Naive thymus-derived CD4-positive, alpha-beta T cell (primary cell): ENCODE measurements at regions not wholly inside any gene's neighbourhood (a gene's known extent, or its start where the extent isn't known, plus 50 kb on each side); places are given as distances from the start of the nearest gene placed in this dataset.

Experiments used
- ATAC-seq: fragments of 150-1000 bp; cut with Tn5 transposase; 2 replicates; pipeline ENCODE4 v1.10.0; 2021; ENCODE audit warnings: mild to moderate bottlenecking, moderate library complexity
- CTCF ChIA-PET: fragments of 350-600 bp; sonication (Branson Sonifier 250); formaldehyde crosslinking; loops from one replicate; lab custom pipeline; 2021; ENCODE audit warnings: antibody characterized with exemption; lab: Charles Lee
- POLR2A ChIA-PET: fragments of 350-600 bp; sonication (Branson Sonifier 250); formaldehyde crosslinking; loops from one replicate; lab custom pipeline; 2021; ENCODE audit warnings: antibody characterized with exemption, inconsistent platforms; lab: Charles Lee
- DNase-seq, 9 donors: peaks; one replicate each; pipeline versions ENCODE4 v3.0.0 to v3.0.0-alpha.2; 2020 to 2022; ENCODE audit warnings: mixed read lengths in 1 of 9
- H3K27ac ChIP-seq: one replicate; pipeline ENCODE4 v1.7.0; 2013; ENCODE audit warnings: mild to moderate bottlenecking, low read depth, low read length, moderate library complexity
- H3K27me3 ChIP-seq, 2 donors: one replicate each; pipeline ENCODE4 v1.7.0; 2013; ENCODE audit warnings: low read length in 2 of 2, mild to moderate bottlenecking in 2 of 2, moderate library complexity in 2 of 2; ENCODE audit not compliant: control insufficient read depth in 2 of 2, insufficient read depth in 2 of 2
- H3K36me3 ChIP-seq, 3 experiments: 1 replicate in 2 of 3; 2 replicates in 1 of 3; pipeline ENCODE4 v1.7.0; 2013; ENCODE audit warnings: low read length in 3 of 3, mild to moderate bottlenecking in 3 of 3, moderate library complexity in 1 of 3; ENCODE audit not compliant: insufficient read depth in 3 of 3, control insufficient read depth in 2 of 3
- H3K4me1 ChIP-seq, 2 donors: one replicate each; pipeline ENCODE4 v1.7.0; 2013; ENCODE audit warnings: low read length in 2 of 2, mild to moderate bottlenecking in 2 of 2, moderate library complexity in 1 of 2; ENCODE audit not compliant: control insufficient read depth in 2 of 2, insufficient read depth in 2 of 2
- H3K4me3 ChIP-seq: 2 replicates; pipeline ENCODE4 v1.7.0; 2013; ENCODE audit warnings: mild to moderate bottlenecking, low read length
- H3K9me3 ChIP-seq, 3 experiments: 1 replicate in 2 of 3; 2 replicates in 1 of 3; pipeline ENCODE4 v1.7.0; 2013; ENCODE audit warnings: low read length in 3 of 3; ENCODE audit not compliant: control insufficient read depth in 2 of 3
- H3K27ac Mint-ChIP-seq, 9 donors: one replicate each; pipeline ENCODE4 v1.8.0; 2020 to 2022; ENCODE audit warnings: mixed read lengths in 9 of 9, mild to moderate bottlenecking in 8 of 9, moderate library complexity in 5 of 9, inconsistent platforms in 2 of 9
- H3K27me3 Mint-ChIP-seq, 5 donors: one replicate each; pipeline ENCODE4 v1.8.0; 2021 to 2022; ENCODE audit warnings: mixed read lengths in 5 of 5, mild to moderate bottlenecking in 1 of 5
- H3K36me3 Mint-ChIP-seq, 5 donors: one replicate each; pipeline ENCODE4 v1.8.0; 2020 to 2022; ENCODE audit warnings: mixed read lengths in 5 of 5, mild to moderate bottlenecking in 3 of 5, inconsistent platforms in 1 of 5
- H3K4me1 Mint-ChIP-seq, 7 donors: one replicate each; pipeline ENCODE4 v1.8.0; 2020 to 2022; ENCODE audit warnings: mixed read lengths in 7 of 7, mild to moderate bottlenecking in 3 of 7, inconsistent platforms in 1 of 7
- H3K4me3 Mint-ChIP-seq, 10 donors: one replicate each; pipeline ENCODE4 v1.8.0; 2020 to 2022; ENCODE audit warnings: mild to moderate bottlenecking in 10 of 10, mixed read lengths in 10 of 10, moderate library complexity in 6 of 10, inconsistent platforms in 2 of 10
- H3K9me3 Mint-ChIP-seq, 11 donors: one replicate each; pipeline ENCODE4 v1.8.0; 2020 to 2022; ENCODE audit warnings: mixed read lengths in 11 of 11, mild to moderate bottlenecking in 4 of 11, inconsistent platforms in 1 of 11, moderate library complexity in 1 of 11
- intact Hi-C, 2 donors: fragments of 100-400 bp; cut with micrococcal nuclease; formaldehyde crosslinking; loops; one replicate each; pipeline ENCODE4 v1.15.1; 2023

DNA sequence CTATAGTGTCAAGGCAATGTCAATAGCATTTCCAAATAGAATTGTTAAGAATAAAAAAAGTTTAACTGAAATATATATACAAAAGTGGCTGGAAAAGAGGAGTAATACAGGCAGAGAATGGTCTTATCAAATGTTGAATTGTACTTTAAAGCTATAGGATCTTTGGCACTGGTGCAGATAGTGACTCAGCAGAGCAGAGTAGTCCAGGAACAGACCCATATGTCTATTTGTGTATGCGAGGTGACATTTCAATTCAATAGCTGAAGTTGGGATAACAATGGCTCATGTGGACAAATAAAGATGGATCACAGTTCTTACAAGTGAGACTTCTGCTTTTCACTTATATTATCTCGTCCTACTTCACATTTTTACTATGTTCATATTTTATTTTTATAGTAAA, 543.0 kb upstream of the B3GALT2 start:
- Mint-ChIP-seq H3K27me3 (no peaks in the 10 kb centered on the region), H3K9me3 (peaks cover 0 to 3% (median 0%) of the 10 kb centered on the region in 11 donors), H3K36me3 (no peaks in the 10 kb centered on the region), H3K4me3 (no peak overlapping the region), H3K27ac (no peak overlapping the region), H3K4me1 (peaks cover 0 to 4% (median 0%) of the 10 kb centered on the region in 7 donors)
- intact Hi-C loops, result no loop called here
- CTCF ChIA-PET, result no interaction called here
- Histone ChIP-seq H3K4me3 (no peak overlapping the region), H3K9me3 (no peaks in the 10 kb centered on the region), H3K27ac (no peak overlapping the region), H3K27me3 (no peaks in the 10 kb centered on the region), H3K36me3 (no peaks in the 10 kb centered on the region), H3K4me1 (no peaks in the 10 kb centered on the region)
- no peak for DNase-seq
- POLR2A ChIA-PET, result no interaction called here
- ATAC-seq, result no peak

- Mint-ChIP-seq H3K27me3 (no peaks in the 10 kb centered on the region), H3K4me1 (peaks cover 0 to 4% (median 0%) of the 10 kb centered on the region in 7 donors), H3K4me3 (no peak overlapping the region), H3K36me3 (no peaks in the 10 kb centered on the region), H3K27ac (no peak overlapping the region), H3K9me3 (peaks cover 0 to 3% (median 0%) of the 10 kb centered on the region in 11 donors)
- no peaks in the 10 kb centered on the region for H3K36me3 ChIP-seq
- ATAC-seq, result no peak
- H3K9me3 ChIP-seq, result no peaks in the 10 kb centered on the region
- POLR2A ChIA-PET, result no interaction called here
- DNase-seq, result no peak
- no peaks in the 10 kb centered on the region for H3K27me3 ChIP-seq
- no peaks in the 10 kb centered on the region for H3K4me1 ChIP-seq
- intact Hi-C loops, result no loop called here
- no peak overlapping the region for H3K4me3 ChIP-seq
- no peak overlapping the region for H3K27ac ChIP-seq
- CTCF ChIA-PET, result no interaction called here
Measured at GRCh38 chr1:193727850-193728249, 541.4 kb upstream of the B3GALT2 start.

- DNase-seq (no peak), ATAC-seq (no peak)
- no peak overlapping the region for H3K27ac Mint-ChIP-seq
- intact Hi-C loops, result no loop called here
- peaks cover 0 to 3% (median 0%) of the 10 kb centered on the region in 11 donors for H3K9me3 Mint-ChIP-seq
- POLR2A ChIA-PET, result no interaction called here
- peaks cover 0 to 4% (median 0%) of the 10 kb centered on the region in 7 donors for H3K4me1 Mint-ChIP-seq
- no peak overlapping the region for H3K4me3 ChIP-seq
- H3K27me3 Mint-ChIP-seq, result no peaks in the 10 kb centered on the region
- no peak overlapping the region for H3K4me3 Mint-ChIP-seq
- H3K27me3 ChIP-seq, result no peaks in the 10 kb centered on the region
- no peaks in the 10 kb centered on the region for H3K36me3 Mint-ChIP-seq
- no peaks in the 10 kb centered on the region for H3K4me1 ChIP-seq
- CTCF ChIA-PET, result no interaction called here
- no peaks in the 10 kb centered on the region for H3K9me3 ChIP-seq
- no peak overlapping the region for H3K27ac ChIP-seq
- H3K36me3 ChIP-seq, result no peaks in the 10 kb centered on the region
Measured at GRCh38 chr1:193726722-193727121, 540.3 kb upstream of the B3GALT2 start.

- Histone ChIP-seq H3K9me3 (no peaks in the 10 kb centered on the region), H3K36me3 (no peaks in the 10 kb centered on the region), H3K27ac (no peak overlapping the region), H3K4me1 (peaks cover 0 to 3% of the 10 kb centered on the region in 2 donors), H3K4me3 (no peak overlapping the region), H3K27me3 (no peaks in the 10 kb centered on the region)
- Mint-ChIP-seq H3K4me1 (peaks cover 0 to 9% (median 4%) of the 10 kb centered on the region in 7 donors), H3K4me3 (no peak overlapping the region), H3K27me3 (no peaks in the 10 kb centered on the region), H3K36me3 (peaks cover 0 to 3% (median 0%) of the 10 kb centered on the region in 5 donors), H3K9me3 (peaks cover 0 to 7% (median 0%) of the 10 kb centered on the region in 11 donors), H3K27ac (no peak overlapping the region)
- ChIA-PET CTCF (no interaction called here), POLR2A (no interaction called here)
- intact Hi-C loops, result no loop called here
- ATAC-seq (no peak), DNase-seq (no peak)
Measured at GRCh38 chr1:193712392-193712791, 526.0 kb upstream of the B3GALT2 start.

- no peak overlapping the region for H3K27ac ChIP-seq
- POLR2A ChIA-PET, result interaction anchor here (0.7 kb wide), 1 partner anchor 17 kb away, joined by 3 read pairs; no protein-coding TSS in a partner anchor
- DNase-seq, result no peak
- no peak for ATAC-seq
- no peaks in the 10 kb centered on the region for H3K36me3 ChIP-seq
- H3K4me3 Mint-ChIP-seq, result no peak overlapping the region
- peaks cover 0 to 10% (median 4%) of the 10 kb centered on the region in 7 donors for H3K4me1 Mint-ChIP-seq
- intact Hi-C loops, result no loop called here
- H3K9me3 ChIP-seq, result no peaks in the 10 kb centered on the region
- H3K27ac Mint-ChIP-seq, result peak overlapping the region in 1 of 9 donors; percentile 3
- peaks cover 0 to 14% (median 0%) of the 10 kb centered on the region in 11 donors for H3K9me3 Mint-ChIP-seq
- H3K27me3 ChIP-seq, result no peaks in the 10 kb centered on the region
- CTCF ChIA-PET, result no interaction called here
- peaks cover 0 to 6% of the 10 kb centered on the region in 2 donors for H3K4me1 ChIP-seq
- H3K36me3 Mint-ChIP-seq, result peaks cover 0 to 11% (median 0%) of the 10 kb centered on the region in 5 donors
- H3K27me3 Mint-ChIP-seq, result no peaks in the 10 kb centered on the region
- H3K4me3 ChIP-seq, result no peak overlapping the region
Measured at GRCh38 chr1:193709607-193710006, 523.2 kb upstream of the B3GALT2 start.

- peak overlapping the region in 1 of 9 donors; percentile 7 for H3K27ac Mint-ChIP-seq
- DNase-seq, result no peak
Measured at GRCh38 chr1:193707271-193708021, 521.0 kb upstream of the B3GALT2 start.

More at GRCh38 chr1:193707271-193708021, 521.0 kb upstream of the B3GALT2 start:
- Mint-ChIP-seq H3K27me3 (no peaks in the 10 kb centered on the region), H3K36me3 (peaks cover 0 to 9% (median 0%) of the 10 kb centered on the region in 5 donors), H3K9me3 (peaks cover 0 to 11% (median 0%) of the 10 kb centered on the region in 11 donors), H3K4me1 (peaks cover 0 to 10% (median 4%) of the 10 kb centered on the region in 7 donors), H3K4me3 (no peak overlapping the region)
- H3K27me3 ChIP-seq, result no peaks in the 10 kb centered on the region
- ChIA-PET POLR2A (interaction anchor here (0.6 kb wide), 1 partner anchor 9 kb away, joined by 5 read pairs; no protein-coding TSS in a partner anchor), CTCF (interaction anchor here (0.6 kb wide), 1 partner anchor 337 kb away, joined by 5 read pairs; no protein-coding TSS in a partner anchor)
- intact Hi-C loops, result no loop called here
- ATAC-seq, result no peak
- H3K27ac ChIP-seq, result no peak overlapping the region
- no peaks in the 10 kb centered on the region for H3K36me3 ChIP-seq
- no peaks in the 10 kb centered on the region for H3K9me3 ChIP-seq
- H3K4me3 ChIP-seq, result no peak overlapping the region
- H3K4me1 ChIP-seq, result peaks cover 0 to 6% of the 10 kb centered on the region in 2 donors
